Activated CD4-positive, alpha-beta T cell treated with anti-CD3 and anti-CD28 coated beads for 48 hours (primary cell): ENCODE measurements at regions not wholly inside any gene's neighbourhood (a gene's known extent, or its start where the extent isn't known, plus 50 kb on each side); places are given as distances from the start of the nearest gene placed in this dataset.

ENCODE experiments used
- DNase-seq: peaks from one replicate; pipeline ENCODE4 v3.0.0-alpha.2; 2020

DNA sequence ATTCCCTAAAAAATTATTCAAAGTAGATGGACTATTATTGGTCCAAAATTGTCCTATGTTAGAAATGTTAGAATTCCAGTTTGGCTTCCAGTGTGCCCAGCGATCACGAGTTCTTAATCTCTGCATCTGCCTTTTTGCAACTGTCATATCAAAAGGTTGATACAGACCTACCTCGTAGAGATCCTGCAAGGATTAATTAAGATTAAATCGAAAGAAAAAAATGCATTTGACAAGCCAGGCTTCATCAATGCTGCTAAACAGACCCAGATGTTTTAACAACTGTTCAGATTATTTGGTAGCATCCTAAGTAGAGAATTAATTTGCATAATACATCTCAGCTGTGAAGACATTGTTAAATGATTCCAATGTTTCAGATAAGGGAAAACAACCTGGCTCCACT, 336.5 kb downstream of the CRPPA start:
- DNase-seq: no peak

DNA sequence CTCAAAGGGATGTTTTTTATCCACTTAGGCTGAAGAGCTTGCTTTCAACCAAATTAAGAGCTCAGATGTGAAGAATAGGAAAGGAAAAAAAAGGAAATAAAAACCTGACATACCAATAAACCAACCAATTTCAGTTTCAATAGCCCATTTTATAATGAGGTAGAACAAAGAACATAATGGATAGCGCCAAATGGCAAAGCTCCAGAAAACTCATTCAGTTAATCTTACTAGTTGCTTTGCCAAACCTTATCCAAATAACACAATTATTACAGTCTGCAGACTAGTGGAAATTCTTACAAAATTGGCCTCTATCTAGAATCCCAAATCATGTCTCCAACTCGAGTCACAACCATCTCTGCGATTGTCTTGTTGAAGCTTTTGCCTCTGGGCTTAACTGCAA, 337.0 kb downstream of the CRPPA start:
- DNase-seq: no peak

DNA sequence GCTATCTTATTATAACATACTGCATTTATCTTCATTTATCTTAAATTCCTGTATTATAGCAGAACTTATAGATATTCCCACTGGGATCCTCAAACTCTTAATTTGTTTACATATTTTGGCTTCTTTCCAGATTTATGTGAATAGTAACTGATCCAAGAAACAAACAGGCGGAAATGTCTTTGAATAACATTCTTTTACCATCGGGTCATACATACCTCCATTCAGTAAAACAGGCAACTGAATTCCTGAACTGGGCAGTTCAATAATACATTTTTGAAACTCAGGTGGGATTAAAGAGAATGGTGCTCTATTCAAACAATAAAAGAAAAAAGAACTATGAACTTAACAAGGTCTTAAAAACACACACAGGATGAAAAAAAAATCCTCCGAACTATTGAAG, 337.4 kb downstream of the CRPPA start:
- no peak for DNase-seq

DNA sequence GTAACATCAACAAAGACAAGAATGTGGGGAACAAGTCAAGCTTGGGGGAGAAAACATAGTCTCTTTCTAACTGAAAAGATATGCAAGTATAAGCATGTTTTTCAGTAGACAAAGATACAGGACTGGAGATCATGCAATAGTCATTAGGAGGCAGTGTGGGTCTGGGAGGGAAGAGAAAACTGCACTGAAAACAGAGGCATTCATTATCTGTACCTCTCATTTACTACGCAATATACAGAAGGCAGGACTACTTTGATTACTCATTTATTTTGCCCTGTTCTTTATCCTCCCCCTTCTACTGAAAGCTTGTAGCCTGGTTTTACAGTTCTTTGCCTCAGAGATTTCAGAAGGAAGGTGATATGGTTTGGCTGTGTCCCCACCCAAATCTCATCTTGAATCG, 341.2 kb downstream of the CRPPA start:
- no peak for DNase-seq

DNA sequence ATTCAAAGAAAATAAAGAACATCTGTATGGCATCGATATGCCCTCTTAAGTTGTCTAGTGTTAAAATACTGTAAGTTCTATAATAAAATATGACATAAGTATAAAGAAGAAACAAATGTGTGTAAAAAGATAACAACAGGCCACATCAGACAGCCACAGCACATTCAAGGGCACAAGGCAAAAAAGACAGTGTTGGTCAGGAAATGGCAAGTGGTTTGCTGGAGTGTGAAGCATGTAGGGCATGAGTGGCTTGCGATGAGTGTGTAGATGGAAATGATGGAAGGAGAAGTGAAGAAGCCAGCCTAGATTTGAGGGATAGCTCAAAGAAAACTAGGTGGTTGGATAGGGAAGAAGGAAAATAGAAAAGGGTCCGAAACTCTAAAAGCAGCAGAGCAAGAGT, 341.6 kb downstream of the CRPPA start:
- DNase-seq: no peak

DNA sequence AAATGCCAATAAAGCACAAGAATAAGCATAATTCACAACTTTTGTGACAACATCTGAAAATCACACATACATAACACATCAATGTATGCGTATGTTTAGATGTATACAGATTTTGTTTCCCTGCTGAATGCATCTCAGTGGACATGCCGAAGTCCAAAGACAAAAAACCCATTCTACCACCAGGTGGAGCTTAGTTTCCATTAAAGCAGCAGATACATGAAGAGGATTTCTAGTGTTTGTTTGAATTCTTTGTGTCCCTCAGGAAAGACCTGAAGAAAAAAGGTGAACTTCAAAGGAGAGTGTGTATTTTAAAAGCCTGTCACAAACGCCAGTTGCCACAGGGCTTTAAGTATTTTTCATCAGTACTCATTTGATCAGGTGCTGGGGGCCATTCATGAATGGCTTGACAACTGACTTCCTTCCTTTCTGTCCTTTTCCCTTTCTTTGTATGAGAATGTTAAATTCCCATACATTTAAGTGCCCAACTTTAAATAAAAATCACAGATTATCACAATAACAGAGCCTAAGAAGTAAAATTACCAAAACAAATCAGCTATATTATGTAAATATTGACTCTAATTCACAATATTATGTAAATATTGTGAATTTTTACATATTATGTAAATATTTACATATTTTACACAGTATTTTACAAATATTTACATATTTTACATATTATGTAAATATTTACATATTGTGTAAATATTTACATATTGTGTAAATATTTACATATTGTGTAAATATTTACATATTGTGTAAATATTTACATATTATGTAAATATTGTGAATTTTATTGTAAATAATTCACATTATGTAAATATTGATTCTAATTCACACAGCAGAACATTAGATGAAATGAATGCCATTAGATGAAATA, 343.0 kb downstream of the CRPPA start:
- peak; percentile 4 for DNase-seq

DNA sequence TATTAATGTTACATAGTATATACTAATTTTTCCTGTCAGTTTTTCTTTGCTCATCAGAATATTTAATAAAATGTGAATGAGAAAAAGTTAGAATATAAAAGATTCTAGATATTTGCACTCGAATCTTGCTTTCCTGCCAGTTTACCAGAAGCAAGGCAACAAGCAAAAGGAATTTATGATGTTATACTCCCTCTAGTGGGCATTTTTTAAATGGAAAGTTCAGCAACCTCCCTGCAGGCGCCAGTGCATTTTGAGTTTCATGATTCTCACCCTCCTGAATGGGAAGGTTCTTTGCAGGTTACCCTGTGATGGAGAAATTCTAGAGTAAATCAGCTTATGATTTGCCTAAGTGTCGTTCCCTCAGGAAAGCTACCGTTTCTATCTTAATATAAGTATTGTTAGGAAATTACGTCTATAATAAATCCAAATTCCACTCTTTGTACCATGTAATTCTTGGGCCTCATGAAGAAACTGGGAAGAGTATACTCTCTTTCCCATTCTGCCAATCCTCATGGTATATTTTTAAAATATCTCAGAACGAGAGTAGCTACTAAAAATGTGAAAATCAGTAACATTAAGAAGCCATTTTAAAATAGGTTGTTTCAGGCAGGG, 350.0 kb downstream of the CRPPA start:
- DNase-seq: peak; percentile 4

DNA sequence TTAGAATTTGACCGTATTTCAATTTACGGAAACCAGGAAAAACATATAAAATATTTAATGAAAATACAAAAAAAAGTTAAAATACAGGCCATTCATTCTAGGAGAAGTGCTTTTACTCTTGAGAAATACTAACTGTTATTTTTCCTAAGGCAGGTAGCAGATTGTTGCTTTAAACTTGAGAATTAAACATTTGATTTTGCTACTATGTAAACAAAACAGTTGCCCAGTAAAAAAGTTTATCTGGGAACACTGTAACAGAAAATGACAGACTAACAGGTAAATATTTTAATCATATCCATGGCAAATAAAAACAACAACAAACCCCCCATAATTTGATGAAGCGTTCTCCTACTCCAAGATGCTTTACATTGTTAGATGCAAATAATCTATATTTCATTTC, 350.5 kb downstream of the CRPPA start:
- no peak for DNase-seq

DNA sequence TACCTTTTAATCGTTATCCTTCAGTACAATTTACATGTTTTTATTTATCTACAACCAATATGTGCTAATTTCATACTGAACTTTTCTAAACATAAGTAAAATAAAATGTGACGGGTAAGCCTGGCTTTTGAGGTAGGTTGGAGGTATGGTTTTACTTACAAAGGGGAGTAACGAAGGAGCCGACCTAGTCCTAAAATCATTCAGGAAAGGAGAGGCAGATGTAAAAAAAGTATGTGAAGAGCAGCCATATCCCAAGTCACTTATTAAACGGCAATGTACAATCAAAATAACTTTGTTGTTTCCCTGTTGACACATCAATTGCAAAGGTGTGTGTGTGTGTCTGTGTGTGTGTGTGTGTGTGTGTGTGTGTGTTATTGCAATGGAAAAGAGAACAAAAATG, 351.3 kb downstream of the CRPPA start:
- DNase-seq: no peak

DNA sequence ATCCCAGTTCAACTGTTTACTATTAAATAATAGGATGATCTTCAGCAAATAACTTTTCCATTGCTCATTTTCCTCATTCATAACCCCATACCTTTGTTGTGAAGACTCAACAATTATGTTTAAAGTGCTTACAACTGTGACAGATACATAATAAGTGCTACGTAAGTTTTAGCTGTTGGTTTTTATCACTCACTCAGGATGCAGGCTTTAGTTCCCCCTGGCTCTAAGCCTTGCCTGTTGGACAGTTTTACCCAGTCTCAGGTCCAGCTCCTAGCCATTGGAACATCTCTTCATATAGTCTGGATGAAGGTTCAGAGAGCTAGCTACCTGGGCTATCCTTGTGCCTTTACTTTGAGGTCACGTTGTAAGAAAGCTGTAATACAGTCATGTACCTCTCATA, 353.2 kb downstream of the CRPPA start:
- DNase-seq: no peak

DNA sequence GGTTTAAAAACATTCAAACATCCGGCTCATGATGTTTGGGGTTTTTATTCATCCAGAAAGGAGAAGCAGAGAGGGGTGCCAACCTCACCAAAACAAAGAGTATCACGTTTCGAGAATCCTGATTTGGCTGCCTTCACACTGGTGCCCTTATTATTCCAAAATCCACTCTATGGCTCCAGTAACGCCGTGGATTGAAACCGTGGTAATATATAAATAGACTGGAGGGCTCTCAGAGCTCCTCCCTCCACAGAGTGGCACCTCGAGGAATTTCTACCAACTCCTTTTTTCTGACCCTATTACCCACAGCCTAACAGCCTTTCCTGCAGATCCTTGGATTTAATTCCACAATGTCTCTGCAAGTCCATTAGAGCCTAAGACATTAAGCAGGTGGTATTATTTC, 353.6 kb downstream of the CRPPA start:
- no peak for DNase-seq

DNA sequence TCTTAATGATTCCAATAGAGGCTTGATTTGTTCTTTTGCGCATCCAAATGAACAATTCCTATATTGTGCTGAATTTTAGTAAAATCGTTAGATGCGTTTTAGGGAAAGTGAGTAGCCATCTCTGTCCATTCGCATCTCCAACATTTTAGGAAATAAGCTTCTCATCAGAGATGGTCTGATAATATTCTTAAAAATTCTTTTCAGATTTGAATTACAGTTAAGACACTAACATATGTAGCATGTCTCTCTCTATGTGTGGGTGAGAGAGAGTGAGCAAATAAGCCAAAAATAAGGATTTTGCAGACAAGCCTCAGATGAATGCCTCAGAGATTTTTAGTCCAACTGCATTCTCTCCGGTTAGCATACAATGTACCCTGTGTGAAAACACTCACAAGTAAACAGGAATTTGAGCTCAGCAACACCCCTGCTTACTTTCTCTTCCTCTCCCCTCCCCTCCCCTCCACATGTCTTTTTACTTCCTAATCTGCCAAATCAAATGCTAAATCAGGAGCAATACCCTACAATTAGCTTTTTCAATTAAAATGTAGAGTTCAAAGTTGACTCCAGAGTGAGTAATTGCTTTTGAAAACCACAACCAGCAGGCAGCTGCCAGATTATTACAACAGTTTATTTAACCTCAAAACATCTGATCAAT, 354.4 kb downstream of the CRPPA start:
- DNase-seq: no peak

DNA sequence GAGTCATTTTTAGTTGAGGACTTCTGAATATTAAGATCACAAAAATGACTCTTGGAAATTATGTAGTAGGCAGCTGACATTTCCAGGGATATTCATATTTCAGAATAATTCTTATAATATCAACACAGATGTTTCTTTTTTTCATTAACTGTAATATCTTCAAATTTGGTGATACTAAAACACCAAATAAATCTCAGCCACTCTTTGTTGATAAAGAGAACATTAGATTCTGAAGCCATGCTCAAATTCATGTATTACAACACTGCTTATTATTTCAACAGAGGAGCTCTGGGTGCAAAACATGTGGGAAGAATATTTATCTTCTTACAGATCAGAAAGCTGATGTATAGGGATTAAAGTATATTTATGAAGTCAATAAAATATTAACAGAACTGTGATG, 355.4 kb downstream of the CRPPA start:
- DNase-seq: no peak

DNA sequence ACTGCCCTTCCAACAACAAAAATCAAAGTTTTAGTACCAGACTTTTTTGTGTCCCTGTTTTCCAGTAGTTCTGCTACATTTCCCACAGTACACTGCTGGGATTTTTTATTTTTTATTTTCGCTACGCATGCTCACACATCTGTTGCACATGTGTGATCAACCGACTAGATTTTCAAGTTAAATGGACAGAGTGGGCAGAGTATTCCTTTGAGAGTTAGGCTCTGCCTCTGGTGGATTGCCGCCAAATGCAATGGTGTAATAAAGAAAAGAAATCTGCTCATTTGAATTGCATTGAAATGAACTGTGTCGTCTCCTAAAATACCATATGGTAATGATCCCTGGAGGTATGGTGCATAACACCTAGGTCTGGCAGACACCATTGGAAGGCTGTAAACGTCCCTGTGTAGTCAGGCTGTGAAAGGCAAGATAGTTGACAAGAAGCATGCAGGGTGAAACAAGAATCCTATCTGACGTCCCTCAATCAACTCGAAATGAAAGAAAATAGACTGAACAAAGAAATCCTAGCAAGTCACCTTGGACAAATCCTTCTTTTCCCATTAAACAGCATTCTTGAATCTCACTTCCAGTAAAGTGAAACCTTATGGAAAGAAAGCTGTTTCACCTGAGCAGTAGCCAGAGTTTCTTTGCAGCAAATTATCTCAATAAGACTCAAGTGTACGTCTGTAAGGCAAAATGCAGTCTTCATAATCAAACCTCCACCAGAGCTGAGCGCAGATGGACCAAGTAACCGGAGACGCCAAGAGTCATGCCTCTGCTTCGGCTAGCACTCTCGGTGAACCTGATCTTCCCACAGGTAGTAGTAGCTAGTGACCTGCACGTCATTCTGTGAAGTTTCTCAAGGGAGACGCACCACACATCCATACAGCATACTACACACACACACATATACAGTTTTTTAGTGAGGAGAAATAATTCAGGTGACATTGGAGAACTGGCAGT, 357.3 kb downstream of the CRPPA start:
- no peak for DNase-seq

DNA sequence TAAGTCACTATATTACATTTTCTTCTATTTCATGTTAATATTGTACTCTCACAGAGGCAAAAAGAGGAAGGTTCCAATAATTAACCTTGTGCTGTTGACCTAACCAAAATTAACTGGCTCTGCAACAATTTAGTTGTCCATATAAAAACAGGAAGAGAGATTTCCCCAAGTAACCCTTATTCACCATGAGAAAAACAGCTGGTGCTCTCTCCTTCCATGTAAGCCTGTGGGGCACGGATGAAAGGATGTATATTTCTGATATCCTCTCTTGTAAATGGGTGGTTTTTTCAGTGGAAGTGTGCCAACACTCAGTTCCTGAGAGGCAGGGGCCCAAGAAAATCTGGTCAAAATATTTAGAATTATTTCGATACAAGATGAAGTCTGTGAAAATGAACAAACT, 358.1 kb downstream of the CRPPA start:
- DNase-seq: no peak

DNA sequence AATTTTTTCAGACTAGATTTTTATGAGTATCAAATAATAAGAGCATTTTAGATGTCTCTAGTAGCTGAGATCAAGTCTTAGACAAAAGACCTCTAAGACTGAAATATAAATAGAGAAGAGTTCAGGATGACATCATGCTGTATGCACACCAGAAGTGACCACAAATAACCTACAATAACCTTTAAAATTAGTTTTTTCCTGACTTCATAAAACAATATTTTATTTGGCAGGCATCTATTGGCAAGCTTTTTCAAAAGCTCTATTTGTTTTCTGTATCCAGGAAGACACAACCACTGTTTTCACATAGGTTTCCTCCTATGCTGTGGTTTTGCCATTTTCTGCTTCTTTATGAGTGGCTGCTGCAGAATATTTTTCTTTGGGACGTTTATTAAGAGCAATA, 359.1 kb downstream of the CRPPA start:
- no peak for DNase-seq

DNA sequence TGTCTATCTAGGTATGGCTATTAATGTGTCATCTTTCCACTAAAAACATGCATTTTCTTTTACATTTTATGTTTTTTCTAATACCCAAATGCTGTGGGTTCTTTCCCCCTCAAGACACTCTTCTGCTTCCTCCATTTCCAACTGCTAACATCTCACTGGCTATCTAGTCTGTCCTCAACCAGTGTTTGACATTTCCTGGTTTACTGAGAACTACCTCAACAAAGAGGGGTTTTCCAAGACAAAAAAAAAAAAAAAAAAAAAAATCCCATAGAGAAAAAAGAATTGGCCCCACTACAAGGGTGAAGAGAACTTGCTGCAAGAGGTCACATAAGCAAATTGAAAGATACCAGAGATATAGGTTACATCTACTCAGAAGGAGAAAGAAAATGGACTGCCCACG, 359.7 kb downstream of the CRPPA start:
- no peak for DNase-seq

DNA sequence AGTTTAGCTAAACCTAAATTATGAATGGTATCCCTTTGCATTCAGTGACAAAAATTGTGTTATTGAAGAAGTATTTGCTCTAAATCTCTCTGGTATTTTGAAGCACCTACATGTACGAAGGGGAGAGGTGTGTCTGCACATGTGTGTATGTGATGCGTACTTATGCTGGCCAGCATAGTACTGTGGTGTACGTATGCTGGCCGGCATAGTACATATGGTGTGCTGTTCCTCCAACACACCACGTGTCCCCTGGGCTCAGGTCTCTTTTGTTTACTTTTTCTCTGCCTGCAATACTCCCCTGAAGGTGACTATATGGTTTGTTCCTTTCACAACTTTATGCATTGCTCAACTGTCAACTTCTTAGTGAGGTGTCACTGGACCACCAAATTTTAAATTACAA, 360.3 kb downstream of the CRPPA start:
- no peak for DNase-seq

DNA sequence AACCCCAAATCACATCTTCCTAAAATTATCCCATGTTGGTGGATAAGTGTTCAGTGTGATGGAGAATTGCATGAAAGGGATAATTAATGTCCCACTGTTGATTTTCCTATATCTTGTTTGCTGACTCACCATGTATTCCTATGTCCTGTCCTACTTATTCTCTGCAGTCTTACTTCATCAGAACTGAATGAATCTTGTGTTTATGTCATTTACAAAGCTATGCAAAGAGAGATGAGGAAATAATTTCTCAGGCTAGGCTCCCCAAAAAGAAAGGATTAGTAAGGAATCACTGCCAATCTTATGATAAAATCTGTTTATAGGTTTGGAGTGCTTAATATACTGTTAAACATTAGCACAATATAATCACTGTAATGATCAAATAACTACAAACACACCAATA, 360.8 kb downstream of the CRPPA start:
- no peak for DNase-seq

DNA sequence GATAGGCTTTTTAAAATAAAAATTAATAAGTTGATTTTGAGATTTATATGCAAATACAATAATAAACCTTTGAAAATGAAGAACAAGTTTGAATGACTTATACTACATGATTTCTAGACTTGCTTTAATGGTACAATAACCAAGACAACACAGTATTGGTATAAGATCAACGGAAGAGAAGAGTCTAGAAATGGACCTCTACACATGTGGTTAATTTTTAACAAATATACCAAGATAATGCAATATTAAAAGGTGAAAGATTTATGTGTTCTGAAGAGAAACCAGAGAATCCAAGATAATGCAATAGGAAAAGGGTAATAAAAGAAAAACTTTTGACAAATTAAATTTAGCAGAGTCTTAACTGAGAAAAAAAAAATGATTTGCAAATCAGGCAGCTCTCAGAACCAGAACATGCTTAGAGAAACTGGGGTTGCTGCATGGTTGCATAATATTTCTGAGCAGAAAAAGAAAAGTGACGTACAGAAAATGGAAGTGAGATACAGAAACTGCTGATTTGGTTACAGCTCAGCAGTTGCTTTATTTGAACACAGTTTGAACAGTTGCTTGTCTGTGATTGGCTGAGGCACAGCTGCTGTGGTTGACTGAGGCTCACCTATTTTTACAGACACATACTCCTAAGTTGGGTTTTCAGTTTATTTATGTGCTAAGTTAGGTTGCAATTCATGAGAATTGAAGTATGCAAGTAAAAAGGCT, 365.9 kb downstream of the CRPPA start:
- no peak for DNase-seq

DNA sequence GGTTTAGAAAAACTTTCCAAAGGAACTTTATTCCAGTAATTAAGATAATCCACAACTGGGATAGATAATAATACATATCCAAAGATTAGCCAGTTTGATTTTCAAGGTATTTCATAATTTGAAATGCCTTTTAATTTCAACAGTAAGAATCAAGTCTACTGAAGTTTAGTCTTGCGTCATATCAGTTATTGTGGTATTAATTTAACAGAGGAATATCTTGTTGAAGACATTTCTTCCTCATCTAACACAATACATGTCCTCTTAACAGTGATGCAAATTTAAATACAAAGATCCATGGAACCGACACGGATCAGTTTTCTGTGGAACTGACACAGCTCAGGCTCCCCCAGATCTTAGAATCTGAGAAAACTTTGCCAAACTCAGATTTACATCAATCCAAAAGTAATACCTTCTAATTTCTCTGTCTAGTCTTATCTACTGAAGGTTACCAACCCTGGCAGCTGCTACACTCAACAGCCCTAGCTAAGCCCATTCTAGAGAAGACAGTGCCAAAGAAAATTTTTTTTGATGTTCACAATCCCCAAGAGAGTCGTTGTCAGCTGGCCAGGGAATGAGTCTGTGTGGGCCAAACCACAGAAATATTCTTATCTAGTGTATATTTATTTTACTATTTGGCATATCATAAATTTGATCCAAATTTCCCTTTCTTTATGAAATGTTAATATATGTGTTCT, 365.2 kb upstream of the MEOX2 start:
- DNase-seq: no peak

DNA sequence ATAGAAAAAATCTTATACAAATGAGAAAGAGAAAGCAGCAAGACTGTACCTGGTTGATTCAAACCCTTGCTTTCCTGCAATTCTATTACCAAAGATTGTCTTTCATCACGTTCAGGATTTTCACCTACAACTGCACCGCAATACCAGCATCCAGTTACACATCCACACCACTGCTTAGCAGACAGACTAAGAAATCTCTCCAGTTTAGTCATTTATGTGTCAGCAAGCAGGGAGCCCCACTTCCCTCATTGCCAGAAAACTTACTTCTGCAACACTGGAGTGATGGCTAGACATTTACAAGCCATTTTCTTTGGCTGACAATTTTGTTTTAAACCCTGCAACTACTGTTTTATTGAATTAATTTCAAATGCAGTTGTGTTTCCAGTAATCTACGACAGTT, 359.6 kb upstream of the MEOX2 start:
- DNase-seq: no peak
